Hippocampal formation (tissue), 2 donors: ENCODE measurements at regions not wholly inside any gene's neighbourhood (a gene's known extent, or its start where the extent isn't known, plus 50 kb on each side); places are given as distances from the start of the nearest gene placed in this dataset.
"Not testable (repeated sequence)": the region's sequence is repeated elsewhere in the genome, so short reads cannot be mapped to it uniquely, and the experiment has no call there.

Experiments used
- DNase-seq, 2 donors: peaks; one replicate each; lab custom pipeline; 2025; lab: John Stamatoyannopoulos, UW

DNA sequence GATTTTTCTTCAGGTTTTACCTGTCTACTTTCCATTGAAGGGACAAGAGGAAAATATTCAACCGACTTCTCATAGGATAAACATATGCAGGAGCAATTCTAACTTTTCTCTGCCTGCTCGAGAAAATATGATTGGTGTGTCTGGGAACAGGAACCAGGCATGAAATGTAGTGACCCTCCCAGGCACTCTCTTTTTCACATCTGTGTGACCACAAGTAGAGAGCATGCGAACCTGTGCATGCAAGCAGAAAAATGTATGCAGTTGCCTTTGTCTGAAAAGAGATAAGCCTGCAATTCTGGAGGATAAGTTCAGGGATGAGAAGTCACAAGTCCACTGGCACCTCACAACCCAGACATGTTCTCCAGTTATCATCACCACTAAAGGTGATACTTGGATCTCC is 583.5 kb upstream of the FAT3 start:
- DNase-seq, result no peak

DNA sequence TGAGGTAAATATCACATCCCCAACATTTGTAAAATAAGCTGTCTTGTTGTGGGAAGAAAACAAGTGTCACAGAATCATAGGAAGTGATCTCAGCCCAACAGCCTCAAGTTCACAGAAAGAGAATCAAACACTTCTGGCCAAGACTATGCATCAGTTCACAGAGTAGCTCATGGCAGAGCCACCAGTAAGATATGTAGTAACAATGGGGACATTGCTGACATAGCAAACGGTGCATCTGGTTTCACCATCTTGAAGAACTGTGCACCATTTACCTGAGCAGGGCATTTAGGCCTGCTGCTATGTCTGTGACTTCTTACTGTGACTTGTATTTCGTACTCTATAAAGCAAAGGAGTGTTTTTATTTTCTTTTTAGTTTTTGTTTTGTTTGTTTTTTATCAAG is 585.3 kb upstream of the FAT3 start:
- no peak for DNase-seq

DNA sequence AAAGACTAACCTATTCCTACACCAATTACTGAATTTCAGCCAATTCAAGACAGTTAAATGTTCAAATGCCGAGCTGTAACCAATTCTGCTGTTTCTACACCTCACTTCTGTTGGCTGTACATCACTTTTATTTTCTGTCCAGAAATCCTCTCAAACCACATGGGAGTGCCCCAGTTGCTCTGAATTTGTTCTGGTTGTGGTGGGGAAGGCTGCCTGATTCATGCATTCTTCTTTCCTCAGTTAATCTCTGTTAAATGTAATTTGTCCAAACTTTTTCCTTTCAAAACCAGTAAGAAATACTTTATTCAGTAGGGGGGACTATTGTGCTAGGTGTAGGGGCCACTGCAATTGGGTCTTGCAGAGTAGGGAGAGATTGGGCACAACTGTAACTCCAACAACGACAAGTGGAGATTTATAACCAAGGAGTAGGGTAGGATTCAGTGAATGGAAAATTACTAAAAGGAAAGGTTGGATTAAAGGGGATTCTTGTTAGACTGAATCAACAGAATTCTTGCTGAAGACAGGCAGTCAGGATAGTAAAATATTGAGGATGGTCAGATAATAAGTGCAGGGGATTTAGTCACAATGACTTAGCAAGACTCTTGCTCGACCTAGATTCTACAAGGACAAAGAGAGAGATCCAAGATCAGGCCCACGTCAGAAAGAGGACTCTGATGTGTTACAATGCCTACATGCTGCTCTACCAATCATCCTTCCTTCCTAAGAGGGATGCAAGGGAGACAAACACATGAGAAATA is 593.5 kb upstream of the FAT3 start:
- no peak for DNase-seq

DNA sequence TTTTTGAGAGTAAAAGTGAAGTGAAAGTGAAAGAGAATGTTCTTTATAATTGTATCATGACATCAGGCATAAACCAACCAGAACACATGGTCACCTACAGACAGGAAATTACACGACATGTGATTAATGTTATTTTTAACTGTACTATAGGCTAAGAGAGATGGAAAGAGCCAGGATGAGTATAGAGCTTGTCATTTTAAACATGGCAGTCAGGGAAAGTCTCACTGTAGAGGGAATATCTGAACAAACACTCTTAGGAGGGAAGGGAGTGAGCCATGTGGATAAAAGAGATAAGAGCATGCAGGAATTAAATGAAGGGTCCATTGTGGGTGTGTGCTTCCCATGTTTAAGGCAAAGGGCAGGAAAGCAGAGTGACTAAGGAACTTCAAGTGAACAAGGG is 599.1 kb upstream of the FAT3 start:
- DNase-seq, result no peak

DNA sequence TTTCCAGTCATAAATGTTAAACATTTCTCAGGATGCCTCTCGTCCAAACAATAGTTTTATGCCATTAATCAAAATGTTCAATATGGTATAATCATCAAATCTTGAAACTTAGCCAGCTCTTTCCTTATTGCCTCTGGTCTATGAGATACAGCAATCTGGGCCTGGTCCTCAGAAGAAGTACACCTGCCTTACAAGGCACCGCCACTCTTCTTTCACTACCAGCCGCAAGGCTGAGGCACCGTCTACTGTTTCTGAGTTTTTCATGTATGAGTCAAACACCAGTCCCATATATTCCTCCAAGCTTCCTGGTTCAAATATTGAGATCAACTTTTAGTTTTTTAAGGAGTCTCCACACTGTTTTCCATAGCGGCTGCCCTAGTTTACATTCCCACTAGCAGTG is 600.6 kb upstream of the FAT3 start:
- DNase-seq, result no peak

DNA sequence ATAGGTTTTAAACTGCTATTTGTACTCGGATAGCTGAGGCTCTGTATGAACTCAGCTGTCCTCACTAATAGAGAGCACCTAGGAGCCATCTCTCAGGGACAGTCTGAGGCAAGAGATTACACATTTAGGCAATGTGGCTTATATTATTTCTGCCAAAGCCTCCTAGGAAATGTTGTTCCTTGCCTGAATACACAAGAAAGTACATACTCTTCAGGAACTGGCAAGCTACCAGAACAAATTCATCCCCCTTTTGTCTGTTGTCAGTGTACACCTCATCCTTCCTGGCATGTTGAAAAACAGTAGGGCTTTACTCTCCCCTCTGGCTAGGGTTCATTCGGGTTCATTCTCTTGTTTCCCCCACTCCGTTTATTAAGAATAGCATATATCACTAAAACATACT is 615.9 kb upstream of the FAT3 start:
- DNase-seq, result no peak

DNA sequence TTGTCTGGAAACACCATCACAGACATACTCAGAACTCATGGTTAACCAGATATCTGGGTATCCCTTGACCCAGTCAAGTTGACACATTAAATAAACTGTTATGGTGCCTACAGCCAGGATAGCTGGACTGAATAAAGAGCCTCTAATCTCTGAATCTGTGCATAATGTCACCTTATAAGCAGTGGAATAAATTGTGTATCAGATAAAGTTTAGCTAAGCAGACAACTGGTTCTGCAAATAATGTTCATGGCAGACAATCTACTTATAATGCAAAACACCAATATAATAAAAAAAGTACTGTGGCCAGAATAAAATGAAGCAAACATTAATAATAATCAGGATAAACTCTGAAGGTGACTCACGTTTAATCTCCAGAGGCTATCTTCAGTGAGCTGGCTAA is 628.5 kb upstream of the FAT3 start:
- DNase-seq, result no peak

DNA sequence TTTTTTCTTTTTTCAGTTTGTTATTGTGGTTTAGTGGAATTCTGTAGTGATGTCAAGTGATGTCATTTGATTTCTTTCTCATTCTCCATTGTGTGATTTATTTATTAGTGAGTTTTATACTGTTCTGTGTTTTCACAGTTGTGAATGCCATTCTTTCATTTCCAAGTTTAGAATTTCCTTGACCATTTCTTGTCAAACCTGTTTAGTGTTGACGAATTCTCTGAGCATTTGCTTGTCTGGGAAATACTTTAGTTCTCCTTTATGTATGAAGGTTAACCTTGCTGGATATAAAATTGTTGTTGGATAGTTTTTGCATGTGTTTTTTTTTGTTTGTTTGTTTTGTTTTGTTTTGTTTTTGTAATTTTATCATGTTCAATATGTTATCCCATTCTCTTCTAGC is 633.6 kb upstream of the FAT3 start:
- no peak for DNase-seq

DNA sequence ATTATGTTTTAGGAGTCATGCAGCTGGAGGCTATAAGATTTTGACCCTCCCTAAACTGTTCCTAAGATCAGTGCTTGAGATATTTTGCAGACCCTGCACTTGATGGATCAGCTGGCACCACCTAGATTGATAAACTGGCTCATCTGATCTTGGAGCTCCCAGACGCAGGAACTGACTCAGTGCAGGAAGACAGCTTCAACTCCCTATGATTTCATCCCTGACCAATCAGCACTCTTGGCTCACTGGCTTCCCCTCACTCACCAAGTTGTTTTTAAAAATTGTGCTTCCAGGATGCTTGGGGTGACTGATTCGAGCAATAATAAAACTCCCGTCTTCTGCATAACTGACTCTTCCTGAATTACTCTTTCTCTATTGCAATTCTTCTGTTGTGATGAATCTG is 637.5 kb upstream of the FAT3 start:
- no peak for DNase-seq

DNA sequence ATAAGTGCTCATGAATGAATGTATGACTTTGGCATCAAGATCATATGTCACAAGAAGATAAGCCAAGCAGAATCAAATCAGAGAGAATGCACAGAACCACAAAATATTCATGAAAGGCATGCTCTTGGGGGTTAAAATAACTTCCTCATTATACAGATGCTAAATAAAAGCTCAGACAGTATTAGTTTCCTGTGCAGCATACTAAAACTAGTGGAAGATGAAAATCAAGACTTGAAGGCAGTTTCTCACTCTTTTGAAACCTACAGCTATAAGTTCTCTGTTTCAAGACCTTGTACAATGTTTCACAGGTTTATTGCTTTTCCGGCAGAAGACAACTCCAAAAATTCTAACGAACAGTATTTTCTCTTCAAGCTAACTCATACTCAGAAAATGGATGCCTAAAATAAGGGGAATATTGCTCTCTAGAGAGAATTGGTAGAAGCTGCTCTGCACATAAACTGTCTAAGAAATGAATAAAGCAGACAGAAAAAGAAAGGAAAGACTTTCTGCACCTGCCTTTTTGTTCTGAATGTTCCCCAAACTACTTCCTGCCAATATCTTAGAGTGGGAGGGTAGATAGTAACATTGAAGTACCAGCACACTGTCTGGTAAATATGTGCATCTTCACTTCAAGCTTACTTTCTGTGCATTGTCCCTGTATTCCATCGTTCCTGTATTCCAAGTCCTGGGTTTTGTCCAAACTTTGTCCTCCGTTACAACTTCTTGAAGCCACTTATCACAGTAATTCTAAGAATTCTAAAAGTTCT is 639.4 kb upstream of the FAT3 start:
- no peak for DNase-seq

DNA sequence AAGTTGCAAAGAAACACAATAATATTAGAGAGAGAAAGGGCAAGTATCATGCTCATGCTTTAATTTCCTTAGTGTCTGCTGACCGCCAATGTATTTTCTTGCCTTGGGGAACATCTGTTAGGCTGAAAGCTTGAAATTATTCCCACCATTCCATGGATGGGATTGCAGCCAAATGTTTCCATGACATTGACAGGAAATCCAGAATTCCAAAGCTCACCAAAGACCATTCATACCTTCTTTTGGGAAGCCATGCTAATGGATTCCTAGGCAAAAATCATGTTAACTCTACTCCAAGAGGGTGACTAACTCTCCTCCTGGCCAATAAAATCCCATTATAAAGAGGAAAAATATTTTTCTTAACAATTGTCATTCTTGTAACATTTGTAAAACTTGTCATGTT is 661.4 kb upstream of the FAT3 start:
- no peak for DNase-seq

DNA sequence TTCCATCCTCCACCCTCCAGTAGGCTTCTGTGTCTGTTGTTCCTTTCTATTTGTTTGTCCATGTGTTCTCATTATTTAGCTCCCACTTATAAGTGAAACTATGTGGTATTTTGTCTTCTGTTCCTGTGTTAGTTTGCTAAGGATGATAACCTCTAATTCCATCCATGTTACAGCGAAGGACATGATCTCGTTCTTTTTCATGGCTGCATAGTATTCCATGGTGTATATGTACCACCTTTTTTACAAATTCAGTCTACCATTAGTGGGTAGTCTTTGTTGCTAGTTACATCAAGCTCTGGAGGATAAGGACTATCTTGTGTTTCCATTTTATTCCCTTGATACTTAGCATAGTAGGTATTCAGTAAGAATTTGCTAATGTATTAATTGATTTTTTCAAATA is 664.2 kb upstream of the FAT3 start:
- DNase-seq, result no peak

DNA sequence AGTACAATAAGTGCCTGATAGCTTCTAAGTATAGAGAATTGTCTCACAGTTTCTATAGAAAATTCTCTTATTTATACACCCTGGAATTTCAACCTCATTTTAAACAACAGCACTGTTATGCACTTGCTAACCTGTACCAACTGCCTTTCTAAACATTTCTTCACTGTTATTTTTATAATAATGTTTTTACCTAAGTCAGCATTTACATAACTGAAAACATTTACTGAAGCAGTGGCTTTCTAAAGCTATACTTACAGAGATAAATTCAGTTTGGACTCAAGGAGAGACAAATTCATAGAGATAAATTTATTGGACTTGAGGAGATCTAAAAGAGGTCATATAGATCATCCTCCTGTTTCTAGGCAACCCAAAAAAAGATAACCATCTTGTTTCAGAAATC is 686.6 kb upstream of the FAT3 start:
- no peak for DNase-seq

DNA sequence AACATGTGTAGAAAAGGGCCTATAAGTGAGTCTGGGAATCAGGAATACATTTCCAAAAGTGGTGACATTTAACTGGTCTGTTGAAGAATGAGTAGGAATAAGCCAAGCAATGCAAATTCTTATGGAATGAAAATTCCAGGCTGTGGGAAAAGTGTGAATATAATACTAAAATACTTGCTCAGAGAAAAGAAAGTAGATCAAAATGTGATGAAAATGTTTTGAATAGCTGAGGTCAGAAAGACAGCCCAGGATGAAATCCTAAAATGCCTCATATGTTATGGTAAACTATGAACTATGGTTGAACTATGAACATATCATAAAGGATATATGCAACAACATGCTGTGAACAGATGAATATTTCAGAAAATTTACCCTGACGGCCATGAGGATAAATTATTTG is 688.3 kb upstream of the FAT3 start:
- DNase-seq, result no peak

DNA sequence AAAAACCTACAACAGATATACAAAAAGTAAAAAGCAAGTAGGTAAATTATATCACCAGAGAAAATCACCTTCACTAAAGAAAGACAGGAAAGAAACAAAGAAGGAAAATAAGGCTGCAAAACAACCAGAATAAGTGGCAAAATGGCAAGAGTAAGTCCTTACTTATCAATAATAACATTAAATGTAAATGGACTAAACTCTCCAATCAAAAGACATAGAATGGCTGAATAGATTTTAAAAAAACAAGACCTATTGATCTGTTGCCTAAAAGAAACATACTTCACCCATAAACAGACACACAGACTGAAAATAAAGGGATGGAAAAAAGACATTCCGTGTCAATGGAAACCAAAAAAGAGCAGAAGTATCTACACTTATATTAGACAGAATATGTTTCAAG is 695.7 kb upstream of the FAT3 start:
- no peak for DNase-seq

DNA sequence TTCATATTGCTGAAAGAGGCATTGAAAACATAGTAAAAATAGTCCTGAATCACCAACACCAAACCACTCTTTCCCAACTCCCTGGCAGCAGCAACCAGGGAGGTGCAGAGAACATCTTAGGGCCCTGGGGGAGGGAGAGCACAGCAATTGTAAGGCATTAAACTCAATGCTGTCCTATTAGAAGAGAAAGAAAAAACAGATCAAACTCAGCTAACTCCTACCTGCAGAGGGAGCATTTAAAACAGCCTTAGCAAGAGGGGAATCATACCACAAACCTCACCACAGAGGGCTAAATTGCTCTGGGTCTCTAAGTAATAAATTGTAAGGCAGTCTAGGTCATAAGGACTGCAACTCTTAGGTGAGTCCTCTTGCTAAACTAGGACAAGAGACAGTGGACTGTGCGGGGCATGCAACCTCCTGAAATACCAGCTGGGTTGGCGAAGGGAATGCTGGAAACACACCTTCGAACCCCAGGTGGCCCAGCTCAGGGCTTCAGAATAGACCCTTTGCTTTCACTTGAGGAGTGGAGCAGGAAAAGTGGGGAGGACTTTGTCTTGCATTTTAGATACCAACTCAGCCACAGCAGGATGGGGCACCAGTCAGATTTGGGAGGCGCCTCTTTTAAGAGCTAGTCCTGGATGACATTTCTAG is 697.1 kb upstream of the FAT3 start:
- DNase-seq, result no peak

DNA sequence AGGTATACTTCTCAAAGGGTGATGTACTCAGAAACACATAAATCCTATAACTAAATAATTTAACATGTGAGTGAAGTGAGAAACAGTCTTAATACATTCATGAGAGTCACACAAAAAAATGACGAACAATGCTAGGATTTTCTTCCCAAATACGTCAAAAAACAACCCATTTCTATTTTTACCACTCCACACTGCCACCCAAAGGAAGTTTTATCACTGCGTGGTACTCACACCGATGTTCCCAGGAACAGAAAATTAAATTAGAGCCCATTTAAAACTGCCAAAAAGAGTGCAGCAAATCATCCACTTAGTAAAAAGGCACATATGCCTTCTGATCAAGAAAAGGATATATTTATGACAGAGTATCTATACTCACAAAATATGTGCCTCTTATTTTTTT is 710.9 kb upstream of the FAT3 start:
- DNase-seq, result no peak

DNA sequence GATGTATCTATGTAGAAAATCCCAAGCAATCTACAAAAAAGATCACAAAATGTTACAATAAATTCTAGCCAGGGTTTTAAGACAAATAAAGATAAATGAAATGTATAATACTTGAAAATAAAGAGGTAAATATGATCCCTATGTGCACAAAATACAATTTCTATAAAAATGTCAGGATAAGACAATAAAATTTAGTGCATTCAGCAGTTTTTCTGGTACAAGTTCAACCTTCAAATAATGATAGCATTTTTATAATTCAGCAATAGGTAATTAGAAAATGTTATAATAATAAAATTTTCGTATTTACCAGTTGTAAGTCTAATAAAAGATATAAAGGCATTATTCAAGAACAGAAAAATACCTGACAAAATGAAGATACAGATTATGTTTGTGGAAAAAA is 726.8 kb upstream of the FAT3 start:
- no peak for DNase-seq

DNA sequence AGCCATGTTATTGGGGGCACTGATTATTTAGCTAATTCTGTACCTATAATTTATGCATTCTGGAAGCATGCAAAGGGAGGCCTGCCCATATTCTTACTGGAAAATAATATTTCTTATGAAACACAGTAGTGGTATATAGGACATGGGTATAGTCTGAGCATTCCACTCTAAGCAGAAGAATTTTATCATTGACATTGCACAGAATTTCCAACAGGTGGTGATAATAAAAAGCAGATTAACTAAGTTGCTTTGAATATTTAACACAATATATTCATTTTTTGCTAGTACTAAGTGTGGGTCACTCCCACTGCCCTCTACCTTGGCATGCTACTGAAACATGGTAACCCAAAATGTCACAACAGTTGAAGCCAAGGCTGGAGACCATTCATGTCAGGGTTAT is 728.8 kb upstream of the FAT3 start:
- DNase-seq, result no peak

DNA sequence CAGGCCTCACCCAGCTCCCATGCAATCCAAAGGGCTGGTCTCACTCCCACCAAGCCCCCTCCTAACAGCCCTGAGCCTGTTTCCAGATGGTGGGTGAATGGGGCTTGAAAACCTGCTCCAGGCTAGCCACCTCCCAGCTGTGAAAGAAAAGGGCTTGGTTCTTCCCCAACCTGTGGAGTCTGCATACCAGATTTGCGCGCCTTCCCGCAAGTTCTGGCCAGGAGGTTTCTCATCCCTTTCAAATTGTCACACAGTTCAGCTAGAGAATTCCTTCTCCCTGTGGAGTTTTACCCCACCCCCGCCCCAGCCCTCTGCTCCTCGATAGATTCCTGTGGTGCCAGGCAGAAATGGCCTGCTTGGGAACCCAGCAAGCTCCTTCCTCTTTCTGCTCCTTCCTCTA is 734.6 kb upstream of the FAT3 start:
- no peak for DNase-seq

DNA sequence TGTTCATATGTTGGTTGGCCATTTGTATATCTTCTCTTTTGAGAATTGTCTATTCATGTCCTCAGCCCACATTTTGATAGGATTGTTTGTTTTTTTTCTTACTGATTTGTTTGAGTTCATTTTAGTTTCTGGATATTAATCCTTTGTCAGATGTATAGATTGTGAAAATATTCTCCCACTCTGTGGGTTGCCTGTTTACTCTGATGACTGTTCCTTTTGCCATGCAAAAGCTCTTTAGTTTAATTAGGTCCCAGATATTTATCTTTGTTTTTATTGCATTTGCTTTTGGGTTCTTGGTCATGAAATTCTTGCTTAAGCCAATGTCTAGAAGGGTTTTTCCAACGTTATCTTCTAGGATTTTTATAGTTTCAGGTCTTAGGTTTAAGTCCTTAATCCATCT is 740.7 kb upstream of the FAT3 start:
- DNase-seq, result not testable (repeated sequence)

DNA sequence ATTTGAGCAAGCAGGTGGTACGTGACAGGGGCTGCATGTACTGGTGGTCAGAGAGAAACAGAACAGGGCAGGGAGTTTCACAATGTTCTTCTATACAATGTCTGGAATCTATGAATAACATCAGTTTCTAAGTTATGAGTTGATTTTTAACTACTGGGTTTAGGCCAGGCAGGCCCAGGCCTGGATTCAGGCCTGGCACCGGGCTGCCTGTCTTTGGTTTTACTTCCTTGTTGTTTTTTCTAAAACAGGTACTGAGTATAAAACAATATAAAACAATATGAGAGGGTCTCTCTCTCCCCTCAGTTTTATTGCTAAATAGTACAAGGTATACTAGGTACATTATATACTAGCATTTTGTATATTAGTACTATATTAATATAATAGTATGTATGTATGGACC is 742.7 kb upstream of the FAT3 start:
- DNase-seq, result not testable (repeated sequence)

DNA sequence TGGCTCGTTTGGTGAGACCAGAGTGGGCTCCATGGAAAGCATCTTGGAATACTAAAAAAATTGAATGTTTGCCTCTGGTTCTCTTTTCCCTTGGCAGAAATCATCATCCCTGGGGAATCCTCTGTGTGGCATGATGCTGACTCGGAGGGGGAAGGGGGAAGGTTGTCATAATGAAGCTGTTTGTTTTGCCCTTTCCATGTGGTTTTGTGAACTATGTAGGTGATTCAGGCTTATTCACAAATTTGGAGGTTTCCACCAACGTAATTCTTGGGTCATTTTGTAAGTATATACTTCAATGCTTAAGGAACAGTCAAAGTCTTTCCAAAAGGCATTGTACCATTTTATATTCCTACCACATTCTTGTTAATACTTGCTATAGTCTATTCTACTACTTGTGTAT is 754.0 kb upstream of the FAT3 start:
- DNase-seq, result no peak
